GM23248 (cell line): ENCODE measurements at regions not wholly inside any gene's neighbourhood (a gene's known extent, or its start where the extent isn't known, plus 50 kb on each side); places are given as distances from the start of the nearest gene placed in this dataset.

Experiments used
- EZH2 ChIP-seq: fragments of 200-600 bp; sonication (generic); IDR thresholded peaks from 2 replicates; pipeline ENCODE4 v1.6.1; 2018; ENCODE audit warnings: antibody characterized with exemption, mild to moderate bottlenecking; ENCODE audit not compliant: insufficient read depth, poor library complexity, severe bottlenecking
- EZH2phosphoT487 ChIP-seq: fragments of 200-600 bp; sonication (generic); IDR thresholded peaks from 2 replicates; pipeline ENCODE4 v1.6.1; 2018; ENCODE audit warnings: antibody characterized with exemption, moderate library complexity, mild to moderate bottlenecking, low read depth; ENCODE audit not compliant: insufficient read depth

GRCh38 chr20:18979132-18979531 is 165.5 kb downstream of the SCP2D1 start:
- no peak for TF ChIP-seq EZH2
- no peak for TF ChIP-seq EZH2phosphoT487
